HEK293 (cell line): ENCODE measurements at regions not wholly inside any gene's neighbourhood (a gene's known extent, or its start where the extent isn't known, plus 50 kb on each side); places are given as distances from the start of the nearest gene placed in this dataset.

ENCODE experiments used
- CTCF ChIP-seq: fragments of 450-650 bp; formaldehyde crosslinking; IDR thresholded peaks from 2 replicates; pipeline ENCODE4 v1.5.1; 2016; ENCODE audit warnings: missing biosample characterization, missing genetic modification characterization
- KLF9 ChIP-seq: fragments of 450-650 bp; formaldehyde crosslinking; IDR thresholded peaks from 2 replicates; pipeline ENCODE4 v1.5.1; 2016; ENCODE audit warnings: missing biosample characterization, missing genetic modification characterization, low read depth
- SALL2 ChIP-seq: fragments of 450-650 bp; formaldehyde crosslinking; IDR thresholded peaks from 2 replicates; pipeline ENCODE4 v1.5.0; 2017; ENCODE audit warnings: missing biosample characterization, mild to moderate bottlenecking, missing genetic modification characterization, borderline replicate concordance
- ZBTB48 ChIP-seq: fragments of 450-650 bp; formaldehyde crosslinking; IDR thresholded peaks from 2 replicates; pipeline ENCODE4 v1.5.1; 2016; ENCODE audit warnings: missing biosample characterization, missing genetic modification characterization
- ZBTB7A ChIP-seq: fragments of 450-650 bp; formaldehyde crosslinking; IDR thresholded peaks from 2 replicates; pipeline ENCODE4 v1.5.1; 2016; ENCODE audit warnings: low read depth, missing biosample characterization, missing genetic modification characterization
- ZFHX2 ChIP-seq: fragments of 450-650 bp; formaldehyde crosslinking; conservative IDR thresholded peaks from 2 replicates; pipeline ENCODE4 v1.5.1; 2016; ENCODE audit warnings: missing biosample characterization, missing genetic modification characterization
- ZNF169 ChIP-seq: fragments of 450-650 bp; formaldehyde crosslinking; IDR thresholded peaks from 2 replicates; pipeline ENCODE4 v1.5.1; 2016; ENCODE audit warnings: missing biosample characterization, missing genetic modification characterization
- ZNF416 ChIP-seq: fragments of 450-650 bp; formaldehyde crosslinking; IDR thresholded peaks from 2 replicates; pipeline ENCODE4 v1.5.1; 2016; ENCODE audit warnings: missing biosample characterization, missing genetic modification characterization
- ZNF530 ChIP-seq: fragments of 450-650 bp; formaldehyde crosslinking; IDR thresholded peaks from 2 replicates; pipeline ENCODE4 v1.5.1; 2016; ENCODE audit warnings: low read depth, missing biosample characterization, missing genetic modification characterization
- ZNF670 ChIP-seq: fragments of 450-650 bp; formaldehyde crosslinking; IDR thresholded peaks from 2 replicates; pipeline ENCODE4 v1.5.1; 2016; ENCODE audit warnings: missing biosample characterization, missing genetic modification characterization, low read depth
- ZSCAN23 ChIP-seq: fragments of 450-650 bp; formaldehyde crosslinking; IDR thresholded peaks from 2 replicates; pipeline ENCODE4 v1.5.1; 2016; ENCODE audit warnings: missing biosample characterization, missing genetic modification characterization
- TF ChIP-seq, protein P1 (sequence below): fragments of 450-650 bp; formaldehyde crosslinking; IDR thresholded peaks from 2 replicates; pipeline ENCODE4 v1.5.1; 2016; ENCODE audit warnings: missing biosample characterization, missing genetic modification characterization
- TF ChIP-seq, protein P2 (sequence below): fragments of 450-650 bp; formaldehyde crosslinking; IDR thresholded peaks from 2 replicates; pipeline ENCODE4 v1.5.1; 2016; ENCODE audit warnings: missing biosample characterization, missing genetic modification characterization
- TF ChIP-seq, protein P3 (sequence below): fragments of 450-650 bp; formaldehyde crosslinking; IDR thresholded peaks from 2 replicates; pipeline ENCODE4 v1.5.1; 2016; ENCODE audit warnings: missing biosample characterization, missing genetic modification characterization, low read depth

DNA sequence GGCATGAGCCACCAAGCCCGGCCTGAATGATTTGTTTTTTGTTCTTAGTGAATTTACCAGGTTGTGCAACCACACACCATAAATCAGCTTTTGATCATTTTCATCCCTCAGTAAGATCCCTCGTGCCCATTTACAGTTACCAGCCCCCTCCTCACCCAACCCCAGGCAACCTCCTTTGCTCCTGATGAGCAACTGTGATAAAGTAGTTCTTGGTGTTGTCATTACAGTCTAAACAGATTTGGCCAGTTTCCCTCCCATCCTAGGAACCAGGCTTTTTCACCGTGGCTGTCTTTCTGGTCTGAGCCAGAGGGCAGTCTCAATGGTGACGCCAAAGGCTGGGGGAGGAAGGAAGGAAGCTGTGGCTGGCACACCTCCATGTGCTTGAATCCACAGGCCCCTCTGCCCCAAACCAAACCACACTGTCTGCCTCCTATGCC lies 61.2 kb upstream of the WDFY2 start:
- TF ChIP-seq ZNF670: no peak
- no peak for TF ChIP-seq CTCF (tag by site-specific recombination)
- no peak for TF ChIP-seq ZNF416 (tag by site-specific recombination)
- TF ChIP-seq, protein P1, sequence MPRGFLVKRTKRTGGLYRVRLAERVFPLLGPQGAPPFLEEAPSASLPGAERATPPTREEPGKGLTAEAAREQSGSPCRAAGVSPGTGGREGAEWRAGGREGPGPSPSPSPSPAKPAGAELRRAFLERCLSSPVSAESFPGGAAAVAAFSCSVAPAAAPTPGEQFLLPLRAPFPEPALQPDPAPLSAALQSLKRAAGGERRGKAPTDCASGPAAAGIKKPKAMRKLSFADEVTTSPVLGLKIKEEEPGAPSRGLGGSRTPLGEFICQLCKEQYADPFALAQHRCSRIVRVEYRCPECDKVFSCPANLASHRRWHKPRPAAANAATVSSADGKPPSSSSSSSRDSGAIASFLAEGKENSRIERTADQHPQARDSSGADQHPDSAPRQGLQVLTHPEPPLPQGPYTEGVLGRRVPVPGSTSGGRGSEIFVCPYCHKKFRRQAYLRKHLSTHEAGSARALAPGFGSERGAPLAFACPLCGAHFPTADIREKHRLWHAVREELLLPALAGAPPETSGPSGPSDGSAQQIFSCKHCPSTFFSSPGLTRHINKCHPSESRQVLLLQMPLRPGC (tag by site-specific recombination): no peak
- no peak for TF ChIP-seq ZBTB7A (tag by site-specific recombination)
- no peak for TF ChIP-seq ZFHX2 (tag by site-specific recombination)
- no peak for TF ChIP-seq ZSCAN23 (tag by site-specific recombination)
- TF ChIP-seq, protein P2, sequence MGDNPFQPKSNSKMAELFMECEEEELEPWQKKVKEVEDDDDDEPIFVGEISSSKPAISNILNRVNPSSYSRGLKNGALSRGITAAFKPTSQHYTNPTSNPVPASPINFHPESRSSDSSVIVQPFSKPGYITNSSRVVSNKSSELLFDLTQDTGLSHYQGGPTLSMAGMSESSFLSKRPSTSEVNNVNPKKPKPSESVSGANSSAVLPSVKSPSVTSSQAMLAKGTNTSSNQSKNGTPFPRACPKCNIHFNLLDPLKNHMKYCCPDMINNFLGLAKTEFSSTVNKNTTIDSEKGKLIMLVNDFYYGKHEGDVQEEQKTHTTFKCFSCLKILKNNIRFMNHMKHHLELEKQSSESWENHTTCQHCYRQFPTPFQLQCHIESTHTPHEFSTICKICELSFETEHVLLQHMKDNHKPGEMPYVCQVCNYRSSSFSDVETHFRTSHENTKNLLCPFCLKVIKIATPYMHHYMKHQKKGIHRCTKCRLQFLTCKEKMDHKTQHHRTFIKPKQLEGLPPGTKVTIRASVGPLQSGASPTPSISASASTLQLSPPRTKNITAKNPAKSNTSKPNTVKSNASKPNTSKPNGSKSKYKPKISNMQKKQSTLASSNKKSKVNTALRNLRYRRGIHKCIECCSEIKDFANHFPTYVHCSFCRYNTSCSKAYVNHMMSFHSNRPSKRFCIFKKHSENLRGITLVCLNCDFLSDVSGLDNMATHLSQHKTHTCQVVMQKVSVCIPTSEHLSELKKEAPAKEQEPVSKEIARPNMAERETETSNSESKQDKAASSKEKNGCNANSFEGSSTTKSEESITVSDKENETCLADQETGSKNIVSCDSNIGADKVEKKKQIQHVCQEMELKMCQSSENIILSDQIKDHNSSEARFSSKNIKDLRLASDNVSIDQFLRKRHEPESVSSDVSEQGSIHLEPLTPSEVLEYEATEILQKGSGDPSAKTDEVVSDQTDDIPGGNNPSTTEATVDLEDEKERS: no peak
- TF ChIP-seq ZNF169 (tag by site-specific recombination): no peak
- TF ChIP-seq ZNF530 (tag by site-specific recombination): no peak
- TF ChIP-seq ZBTB48 (tag by site-specific recombination): no peak
- no peak for TF ChIP-seq KLF9
- TF ChIP-seq, protein P3, sequence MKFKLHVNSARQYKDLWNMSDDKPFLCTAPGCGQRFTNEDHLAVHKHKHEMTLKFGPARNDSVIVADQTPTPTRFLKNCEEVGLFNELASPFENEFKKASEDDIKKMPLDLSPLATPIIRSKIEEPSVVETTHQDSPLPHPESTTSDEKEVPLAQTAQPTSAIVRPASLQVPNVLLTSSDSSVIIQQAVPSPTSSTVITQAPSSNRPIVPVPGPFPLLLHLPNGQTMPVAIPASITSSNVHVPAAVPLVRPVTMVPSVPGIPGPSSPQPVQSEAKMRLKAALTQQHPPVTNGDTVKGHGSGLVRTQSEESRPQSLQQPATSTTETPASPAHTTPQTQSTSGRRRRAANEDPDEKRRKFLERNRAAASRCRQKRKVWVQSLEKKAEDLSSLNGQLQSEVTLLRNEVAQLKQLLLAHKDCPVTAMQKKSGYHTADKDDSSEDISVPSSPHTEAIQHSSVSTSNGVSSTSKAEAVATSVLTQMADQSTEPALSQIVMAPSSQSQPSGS: no peak
- TF ChIP-seq SALL2 (tag by site-specific recombination): no peak
